DND-41 (cell line): ENCODE measurements at regions not wholly inside any gene's neighbourhood (a gene's known extent, or its start where the extent isn't known, plus 50 kb on each side); places are given as distances from the start of the nearest gene placed in this dataset.

Experiments used
- ATAC-seq: fragments of 200-7000 bp; cut with Tn5 transposase; 3 replicates; pipeline ENCODE4 v1.9.1; 2021; ENCODE audit warnings: low read depth; ENCODE audit not compliant: insufficient read depth
- DNase-seq: peaks from one replicate; pipeline ENCODE4 v3.0.0-alpha.2; 2020
- H2AFZ ChIP-seq: 2 replicates; pipeline ENCODE4 v1.6.0; 2012; ENCODE audit warnings: low read depth, low read length
- H3K27ac ChIP-seq: 2 replicates; pipeline ENCODE4 v1.5.1; 2012; ENCODE audit warnings: low read length, inconsistent platforms
- H3K27me3 ChIP-seq: fragments of 200-600 bp; sonication (generic); 2 replicates; pipeline ENCODE4 v1.6.0; 2012; ENCODE audit warnings: low read length, mild to moderate bottlenecking, inconsistent platforms; ENCODE audit not compliant: insufficient read depth, poor library complexity
- H3K36me3 ChIP-seq: 2 replicates; pipeline ENCODE4 v1.5.1; 2012; ENCODE audit warnings: low read length, inconsistent platforms; ENCODE audit not compliant: insufficient read depth
- H3K4me1 ChIP-seq: 2 replicates; pipeline ENCODE4 v1.5.1; 2012; ENCODE audit warnings: mild to moderate bottlenecking, low read length; ENCODE audit not compliant: insufficient read depth
- H3K4me2 ChIP-seq: 2 replicates; pipeline ENCODE4 v1.6.0; 2012; ENCODE audit warnings: mild to moderate bottlenecking, moderate library complexity, low read length, inconsistent platforms; ENCODE audit not compliant: insufficient read depth
- H3K4me3 ChIP-seq, 2 experiments: fragments of 200-600 bp in 1 of 2; shearing (Covaris generic) in 1 of 2; 2 replicates each; pipeline ENCODE4 v1.5.1; 2012 to 2016; ENCODE audit warnings: inconsistent platforms in 2 of 2, low read length in 2 of 2, mild to moderate bottlenecking in 2 of 2, low read depth in 1 of 2, moderate library complexity in 1 of 2
- H3K79me2 ChIP-seq: 2 replicates; pipeline ENCODE4 v1.6.0; 2012; ENCODE audit warnings: low read length, inconsistent platforms; ENCODE audit not compliant: insufficient read depth
- H3K9ac ChIP-seq: 2 replicates; pipeline ENCODE4 v1.6.0; 2012; ENCODE audit warnings: low read depth, mild to moderate bottlenecking, inconsistent platforms, low read length, moderate library complexity
- H3K9me3 ChIP-seq: 2 replicates; pipeline ENCODE4 v1.5.1; 2012; ENCODE audit warnings: low read length, moderate library complexity, mild to moderate bottlenecking, inconsistent platforms; ENCODE audit not compliant: insufficient read depth, severe bottlenecking
- H4K20me1 ChIP-seq: 2 replicates; pipeline ENCODE4 v1.6.0; 2012; ENCODE audit warnings: low read length; ENCODE audit not compliant: insufficient read depth
- CTCF ChIP-seq: IDR thresholded peaks from 2 replicates; pipeline ENCODE4 v1.5.1; 2012; ENCODE audit warnings: borderline replicate concordance, low read length, moderate library complexity, mild to moderate bottlenecking; ENCODE audit not compliant: poor library complexity, severe bottlenecking; ENCODE audit errors: extremely low read depth
- EZH2 ChIP-seq: IDR thresholded peaks from 3 replicates; pipeline ENCODE4 v1.6.1; 2012; ENCODE audit warnings: borderline replicate concordance, low read depth, mild to moderate bottlenecking, moderate library complexity, low read length, inconsistent platforms; ENCODE audit not compliant: severe bottlenecking

DNA sequence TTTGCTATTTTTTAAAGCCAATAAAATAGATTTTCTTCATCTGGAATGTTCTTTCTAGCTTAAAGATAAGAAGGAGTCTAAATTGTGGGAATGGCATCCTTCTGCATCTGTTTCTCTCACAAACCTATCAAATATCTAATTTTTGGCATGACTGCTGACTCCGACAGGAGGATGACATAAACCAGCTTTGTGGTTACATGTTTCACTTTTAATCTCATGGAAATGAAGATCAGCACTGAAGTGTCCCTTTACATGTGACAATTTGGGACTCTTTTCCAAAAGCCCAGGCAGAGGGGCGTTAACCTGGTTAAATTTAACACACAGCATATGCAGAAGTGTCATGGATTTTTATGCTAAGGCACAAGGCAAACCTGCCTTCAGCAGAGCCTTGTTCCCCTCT is 694.7 kb downstream of the ARHGAP15 start:
- Histone ChIP-seq H3K9me3 (no peaks in the 10 kb centered on the region), H3K4me2 (no peak overlapping the region), H3K79me2 (no peaks in the 10 kb centered on the region), H3K4me3 (no peak overlapping the region), H2AFZ (no peak overlapping the region), H3K27ac (no peak overlapping the region), H3K9ac (no peak overlapping the region), H3K36me3 (no peaks in the 10 kb centered on the region), H4K20me1 (no peaks in the 10 kb centered on the region), H3K4me1 (no peaks in the 10 kb centered on the region), H3K27me3 (no peaks in the 10 kb centered on the region)
- no peak for ATAC-seq
- TF ChIP-seq EZH2, result no peak
- no peak for TF ChIP-seq CTCF
- no peak for DNase-seq

DNA sequence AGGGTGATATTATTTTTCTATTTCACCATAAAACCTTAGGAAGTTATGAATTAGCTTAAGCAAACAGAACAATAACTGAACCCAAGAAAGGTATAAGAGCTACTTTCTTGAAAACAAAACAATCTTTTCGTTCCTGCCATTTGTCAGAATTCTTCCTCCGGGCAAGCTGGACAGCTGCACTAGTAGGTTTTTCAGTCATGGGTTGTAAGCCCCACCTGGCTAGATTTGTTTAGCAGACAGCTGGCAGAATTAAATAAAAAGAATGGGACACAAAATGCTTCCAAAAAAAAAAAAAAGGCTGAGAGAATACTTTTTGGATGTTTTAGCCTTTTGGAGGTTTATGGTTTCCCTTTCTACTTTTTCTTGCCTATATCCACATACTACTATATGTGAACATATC is 694.1 kb downstream of the ARHGAP15 start:
- DNase-seq (no peak), ATAC-seq (no peak)
- H3K9ac ChIP-seq, result no peak overlapping the region
- no peaks in the 10 kb centered on the region for H3K79me2 ChIP-seq
- no peaks in the 10 kb centered on the region for H3K27me3 ChIP-seq
- no peaks in the 10 kb centered on the region for H4K20me1 ChIP-seq
- no peaks in the 10 kb centered on the region for H3K36me3 ChIP-seq
- H3K9me3 ChIP-seq, result no peaks in the 10 kb centered on the region
- H3K4me2 ChIP-seq, result no peak overlapping the region
- TF ChIP-seq CTCF (no peak), EZH2 (no peak)
- no peaks in the 10 kb centered on the region for H3K4me1 ChIP-seq
- H3K27ac ChIP-seq, result no peak overlapping the region
- no peak overlapping the region for H3K4me3 ChIP-seq
- H2AFZ ChIP-seq, result no peak overlapping the region

- H3K4me3 ChIP-seq, result no peak overlapping the region
- H3K27ac ChIP-seq, result no peak overlapping the region
- no peaks in the 10 kb centered on the region for H4K20me1 ChIP-seq
- no peak overlapping the region for H3K9ac ChIP-seq
- H3K4me1 ChIP-seq, result no peaks in the 10 kb centered on the region
- H3K4me2 ChIP-seq, result no peak overlapping the region
- no peaks in the 10 kb centered on the region for H3K79me2 ChIP-seq
- TF ChIP-seq CTCF (no peak), EZH2 (no peak)
- H3K9me3 ChIP-seq, result no peaks in the 10 kb centered on the region
- ATAC-seq (no peak), DNase-seq (no peak)
- no peaks in the 10 kb centered on the region for H3K27me3 ChIP-seq
- H2AFZ ChIP-seq, result no peak overlapping the region
- no peaks in the 10 kb centered on the region for H3K36me3 ChIP-seq
Measured at GRCh38 chr2:143822736-143823135, 693.5 kb downstream of the ARHGAP15 start.

GRCh38 chr2:143819764-143820163 is 690.5 kb downstream of the ARHGAP15 start:
- TF ChIP-seq CTCF, result no peak
- Histone ChIP-seq H2AFZ (no peak overlapping the region), H3K79me2 (no peaks in the 10 kb centered on the region), H3K9me3 (no peaks in the 10 kb centered on the region), H3K4me1 (no peaks in the 10 kb centered on the region), H3K36me3 (no peaks in the 10 kb centered on the region), H3K27me3 (no peaks in the 10 kb centered on the region), H3K4me3 (no peak overlapping the region), H3K9ac (no peak overlapping the region), H3K4me2 (no peak overlapping the region), H4K20me1 (no peaks in the 10 kb centered on the region), H3K27ac (no peak overlapping the region)
- no peak for DNase-seq
- ATAC-seq, result no peak
